Endothelial cell of umbilical vein (primary cell): ENCODE measurements at regions not wholly inside any gene's neighbourhood (a gene's known extent, or its start where the extent isn't known, plus 50 kb on each side); places are given as distances from the start of the nearest gene placed in this dataset.

Experiments used
- BruUV-seq: library from RNA; stranded (reverse); fragments of 400-500 nt; replicated peaks from 2 replicates; lab custom pipeline; 2021; lab: Mats Ljungman, UMichigan
- CTCF ChIA-PET: fragments of 300-600, 350-600 bp; sonication (Branson Sonifier 250); formaldehyde crosslinking; loops from one replicate; lab custom pipeline; 2021; ENCODE audit warnings: antibody characterized with exemption, inconsistent platforms; lab: Charles Lee
- POLR2A ChIA-PET: fragments of 300-600, 350-600 bp; sonication (Branson Sonifier 250); formaldehyde crosslinking; loops from one replicate; lab custom pipeline; 2021; ENCODE audit warnings: antibody characterized with exemption, inconsistent platforms; lab: Charles Lee
- DNase-seq: peaks from one replicate; pipeline ENCODE4 v3.0.0-alpha.2; 2011; ENCODE audit warnings: low read depth, low spot score
- FAIRE-seq: peaks from 2 replicates; lab custom pipeline; 2011; peaks lifted over from hg19 to GRCh38; lab: Jason Lieb, UNC
- H2AFZ ChIP-seq: 2 replicates; pipeline ENCODE4 v1.6.0; 2012; ENCODE audit warnings: low read depth, low read length, control low read depth, inconsistent platforms
- H3K27ac ChIP-seq: 2 replicates; pipeline ENCODE4 v1.5.1; 2011; ENCODE audit warnings: low read depth, mild to moderate bottlenecking, control low read depth, low read length, moderate library complexity; ENCODE audit not compliant: insufficient read depth
- H3K27me3 ChIP-seq, 2 experiments: 2 replicates each; pipeline versions ENCODE4 v1.6.0 to v1.6.1; 2011; ENCODE audit warnings: low read length in 2 of 2, mixed read lengths in 1 of 2; ENCODE audit not compliant: control insufficient read depth in 2 of 2, insufficient read depth in 2 of 2
- H3K36me3 ChIP-seq, 2 experiments: 2 replicates in 1 of 2; 3 replicates in 1 of 2; pipeline ENCODE4 v1.5.1; 2011; ENCODE audit warnings: low read length in 2 of 2, mild to moderate bottlenecking in 1 of 2, moderate library complexity in 1 of 2; ENCODE audit not compliant: control insufficient read depth in 2 of 2, insufficient read depth in 2 of 2; ENCODE audit errors: extremely low read depth in 1 of 2
- H3K4me1 ChIP-seq: 3 replicates; pipeline ENCODE4 v1.5.1; 2011; ENCODE audit warnings: mild to moderate bottlenecking, low read length; ENCODE audit not compliant: control insufficient read depth, insufficient read depth; ENCODE audit errors: extremely low read depth
- H3K4me2 ChIP-seq: 2 replicates; pipeline ENCODE4 v1.6.1; 2011; ENCODE audit warnings: low read length, control low read depth, mixed read lengths; ENCODE audit not compliant: insufficient read depth
- H3K4me3 ChIP-seq, 3 experiments: fragments of 200-600 bp in 1 of 3; sonication (generic), shearing (Covaris generic) in 1 of 3; replicated peaks in 1 of 3; 2 replicates each; pipeline ENCODE4 v1.5.1; 2011 to 2016; ENCODE audit warnings: control low read depth in 3 of 3, low read length in 3 of 3, mild to moderate bottlenecking in 2 of 3, inconsistent platforms in 1 of 3, low read depth in 1 of 3, moderate library complexity in 1 of 3; ENCODE audit not compliant: insufficient read depth in 1 of 3
- H3K79me2 ChIP-seq: 2 replicates; pipeline ENCODE4 v1.6.0; 2012; ENCODE audit warnings: low read length, inconsistent platforms; ENCODE audit not compliant: control insufficient read depth, insufficient read depth
- H3K9ac ChIP-seq: replicated peaks from 2 replicates; pipeline ENCODE3; 2011; ENCODE audit warnings: low read length, control low read depth; ENCODE audit not compliant: insufficient read depth; ENCODE audit errors: extremely low read depth
- H3K9me1 ChIP-seq: replicated peaks from 3 replicates; pipeline ENCODE4 v1.6.0; 2011; ENCODE audit warnings: mild to moderate bottlenecking, low read length; ENCODE audit not compliant: control insufficient read depth, insufficient read depth; ENCODE audit errors: extremely low read depth
- H3K9me3 ChIP-seq: replicated peaks from 2 replicates; pipeline ENCODE4 v1.5.1; 2012; ENCODE audit warnings: low read length, inconsistent platforms; ENCODE audit not compliant: control insufficient read depth, insufficient read depth
- H4K20me1 ChIP-seq: replicated peaks from 2 replicates; pipeline ENCODE3; 2011; ENCODE audit warnings: mild to moderate bottlenecking, low read length; ENCODE audit not compliant: control insufficient read depth, insufficient read depth; ENCODE audit errors: extremely low read depth
- FOS ChIP-seq: IDR thresholded peaks from 2 replicates; pipeline ENCODE4 v1.6.1; 2011; ENCODE audit warnings: mild to moderate bottlenecking, low read length, moderate library complexity, borderline replicate concordance; ENCODE audit not compliant: insufficient read depth
- GATA2 ChIP-seq: IDR thresholded peaks from 2 replicates; pipeline ENCODE4 v1.7.0; 2011; ENCODE audit warnings: low read depth, mild to moderate bottlenecking, moderate library complexity, mixed read lengths, low read length; ENCODE audit not compliant: insufficient read length, insufficient read depth
- JUN ChIP-seq: IDR thresholded peaks from 2 replicates; pipeline ENCODE4 v1.6.1; 2011; ENCODE audit warnings: borderline replicate concordance, low read depth; ENCODE audit not compliant: insufficient read length, insufficient read depth
- MYC ChIP-seq: IDR thresholded peaks from one replicate; pipeline ENCODE4 v1.6.1; 2011; ENCODE audit warnings: mild to moderate bottlenecking, low read depth, low read length
- dilution Hi-C: fragments of 300-500 bp; cut with MboI; formaldehyde crosslinking; loops from one replicate; pipeline ENCODE4 v1.15.0; 2019; ENCODE audit warnings: low sequenced_read_pairs; ENCODE audit not compliant: extremely low pct_ligation_motif_present
- intact Hi-C: fragments of 100-400 bp; cut with micrococcal nuclease; formaldehyde crosslinking; loops from one replicate; pipeline ENCODE4 v1.10.0; 2022
- TF ChIP-seq, protein P1 (sequence below): IDR thresholded peaks from 2 replicates; pipeline ENCODE4 v1.6.1; 2011; ENCODE audit not compliant: insufficient read depth, insufficient read length
- TF ChIP-seq, protein P2 (sequence below), 2 donors: IDR thresholded peaks; 1 replicate in 1 of 2; 2 replicates in 1 of 2; pipeline ENCODE4 v1.5.1; 2011; ENCODE audit warnings: low read length in 2 of 2, mild to moderate bottlenecking in 2 of 2, moderate library complexity in 2 of 2, control low read depth in 1 of 2, inconsistent platforms in 1 of 2, low read depth in 1 of 2; ENCODE audit not compliant: insufficient read depth in 1 of 2; ENCODE audit errors: extremely low read depth in 1 of 2

DNA sequence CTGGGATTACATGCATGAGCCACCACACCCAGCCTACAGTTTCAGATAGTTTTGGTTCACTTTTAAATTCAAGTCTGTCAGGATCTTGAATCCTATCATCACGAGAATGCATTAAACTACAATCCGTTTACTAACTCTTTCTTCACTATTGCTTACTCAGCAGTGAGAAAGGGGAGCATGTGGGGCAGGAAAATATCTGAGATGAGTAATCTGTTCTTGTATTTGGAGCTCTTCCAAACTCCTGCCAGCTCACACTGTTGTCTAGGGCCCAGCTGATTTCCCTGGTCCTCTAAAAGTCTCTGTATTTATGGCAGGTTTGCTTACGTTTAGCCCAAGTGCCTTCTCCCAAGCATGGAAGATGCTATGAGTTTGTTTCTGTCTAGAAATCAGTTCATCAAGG, 152.2 kb downstream of the FGF18 start:
- H2AFZ ChIP-seq, result no peak overlapping the region
- no peaks in the 10 kb centered on the region for H3K9me1 ChIP-seq
- ChIA-PET CTCF (interaction anchor here (1.0 to 1.2 kb wide), 4 partner anchors 11 to 96 kb away, joined by 3 to 5 read pairs (median 4); no protein-coding TSS in a partner anchor), POLR2A (interaction anchor here (1.1 kb wide), 1 partner anchor 77 kb away, joined by 3 read pairs; no protein-coding TSS in a partner anchor)
- no peaks in the 10 kb centered on the region for H3K9me3 ChIP-seq
- H3K79me2 ChIP-seq, result no peaks in the 10 kb centered on the region
- no peak overlapping the region for H3K4me2 ChIP-seq
- FAIRE-seq, result peak; percentile 81
- H3K27me3 ChIP-seq, result peaks cover 2 to 3% of the 10 kb centered on the region in 2 experiments
- H3K9ac ChIP-seq, result no peak overlapping the region
- H3K4me3 ChIP-seq, result no peak overlapping the region
- no peak overlapping the region for H3K27ac ChIP-seq
- intact Hi-C loops (no loop called here), dilution Hi-C loops (no loop called here)
- H3K36me3 ChIP-seq, result no peaks in the 10 kb centered on the region
- BruUV-seq, result no TSS peak
- peak; percentile 61 for DNase-seq
- TF ChIP-seq JUN (peak; percentile 10), FOS (peak; percentile 59), MYC (no peak)
- H3K4me1 ChIP-seq, result peaks cover 18% of the 10 kb centered on the region
- no peaks in the 10 kb centered on the region for H4K20me1 ChIP-seq

DNA sequence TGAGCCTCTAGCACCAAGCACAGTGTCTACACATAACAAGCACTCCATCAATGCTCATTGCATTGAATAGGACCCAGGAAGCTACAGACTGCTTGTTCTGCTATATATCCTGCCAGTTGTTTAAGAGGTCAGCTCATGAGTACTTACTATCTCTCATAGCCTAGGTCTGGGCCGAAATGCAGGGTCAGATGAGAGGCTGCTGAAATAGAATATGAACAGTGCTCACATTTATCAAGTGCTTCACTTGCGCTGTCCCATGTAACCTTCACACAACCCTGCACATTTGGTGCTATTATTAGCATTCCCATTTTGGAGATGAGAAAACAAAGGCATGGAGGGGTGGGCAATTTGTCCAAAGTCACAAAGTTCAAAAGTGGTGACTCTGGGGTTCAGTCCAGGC, 153.6 kb downstream of the FGF18 start:
- no peaks in the 10 kb centered on the region for H4K20me1 ChIP-seq
- H3K4me2 ChIP-seq, result no peak overlapping the region
- intact Hi-C loops, result no loop called here
- dilution Hi-C loops, result no loop called here
- no peak overlapping the region for H2AFZ ChIP-seq
- no peaks in the 10 kb centered on the region for H3K36me3 ChIP-seq
- peaks cover 3% of the 10 kb centered on the region in 2 experiments for H3K27me3 ChIP-seq
- POLR2A ChIA-PET, result no interaction called here
- no peak for TF ChIP-seq MYC
- TF ChIP-seq GATA2, result no peak
- TF ChIP-seq, protein P1, sequence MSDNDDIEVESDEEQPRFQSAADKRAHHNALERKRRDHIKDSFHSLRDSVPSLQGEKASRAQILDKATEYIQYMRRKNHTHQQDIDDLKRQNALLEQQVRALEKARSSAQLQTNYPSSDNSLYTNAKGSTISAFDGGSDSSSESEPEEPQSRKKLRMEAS, result no peak
- TF ChIP-seq, protein P2, sequence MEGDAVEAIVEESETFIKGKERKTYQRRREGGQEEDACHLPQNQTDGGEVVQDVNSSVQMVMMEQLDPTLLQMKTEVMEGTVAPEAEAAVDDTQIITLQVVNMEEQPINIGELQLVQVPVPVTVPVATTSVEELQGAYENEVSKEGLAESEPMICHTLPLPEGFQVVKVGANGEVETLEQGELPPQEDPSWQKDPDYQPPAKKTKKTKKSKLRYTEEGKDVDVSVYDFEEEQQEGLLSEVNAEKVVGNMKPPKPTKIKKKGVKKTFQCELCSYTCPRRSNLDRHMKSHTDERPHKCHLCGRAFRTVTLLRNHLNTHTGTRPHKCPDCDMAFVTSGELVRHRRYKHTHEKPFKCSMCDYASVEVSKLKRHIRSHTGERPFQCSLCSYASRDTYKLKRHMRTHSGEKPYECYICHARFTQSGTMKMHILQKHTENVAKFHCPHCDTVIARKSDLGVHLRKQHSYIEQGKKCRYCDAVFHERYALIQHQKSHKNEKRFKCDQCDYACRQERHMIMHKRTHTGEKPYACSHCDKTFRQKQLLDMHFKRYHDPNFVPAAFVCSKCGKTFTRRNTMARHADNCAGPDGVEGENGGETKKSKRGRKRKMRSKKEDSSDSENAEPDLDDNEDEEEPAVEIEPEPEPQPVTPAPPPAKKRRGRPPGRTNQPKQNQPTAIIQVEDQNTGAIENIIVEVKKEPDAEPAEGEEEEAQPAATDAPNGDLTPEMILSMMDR (IDR thresholded peaks at IDR 0.05; ENCODE audit: extremely low read depth in 1 of 2, insufficient read depth in 1 of 2, low read depth in 1 of 2, low read length in 2 of 2), result no peak
- no peak for TF ChIP-seq JUN
- no peak overlapping the region for H3K9ac ChIP-seq
- H3K9me1 ChIP-seq, result no peaks in the 10 kb centered on the region
- H3K4me3 ChIP-seq, result no peak overlapping the region
- H3K4me1 ChIP-seq, result peaks cover 18% of the 10 kb centered on the region
- no peaks in the 10 kb centered on the region for H3K79me2 ChIP-seq
- H3K27ac ChIP-seq, result no peak overlapping the region
- no TSS peak for BruUV-seq
- no peaks in the 10 kb centered on the region for H3K9me3 ChIP-seq
- DNase-seq (no peak), FAIRE-seq (no peak)
- CTCF ChIA-PET, result no interaction called here
